Gastrocnemius medialis (tissue), 4 donors: ENCODE measurements at regions not wholly inside any gene's neighbourhood (a gene's known extent, or its start where the extent isn't known, plus 50 kb on each side); places are given as distances from the start of the nearest gene placed in this dataset.

Experiments
- ATAC-seq, 2 donors: fragments of 150-250 bp; one replicate each; pipeline ENCODE4 v1.9.1; 2016
- DNase-seq, 2 donors: peaks; one replicate each; pipeline ENCODE4 v3.0.0-alpha.2; 2019
- H3K27ac ChIP-seq, 4 donors: fragments of 200-600 bp; sonication (generic); 1 replicate in 1 of 4; 2 replicates in 3 of 4; pipeline ENCODE4 v1.5.1; 2016 to 2018; ENCODE audit warnings: mild to moderate bottlenecking in 2 of 4, moderate library complexity in 1 of 4
- H3K27me3 ChIP-seq, 3 donors: fragments of 200-600 bp; sonication (generic) in 2 of 3; 1 replicate in 1 of 3; 2 replicates in 2 of 3; pipeline versions ENCODE4 v1.5.1 to v1.6.0; 2016 to 2019; ENCODE audit warnings: mild to moderate bottlenecking in 1 of 3, moderate library complexity in 1 of 3
- H3K36me3 ChIP-seq, 2 donors: fragments of 200-600 bp; sonication (generic) in 1 of 2; one replicate each; pipeline ENCODE4 v1.5.1; 2017 to 2018
- H3K4me1 ChIP-seq, 2 donors: fragments of 200-600 bp; sonication (generic) in 1 of 2; one replicate each; pipeline ENCODE4 v1.5.1; 2016 to 2017; ENCODE audit warnings: mild to moderate bottlenecking in 2 of 2
- H3K4me3 ChIP-seq, 4 donors: fragments of 200-600 bp; sonication (generic) in 3 of 4; 1 replicate in 1 of 4; 2 replicates in 3 of 4; pipeline ENCODE4 v1.5.1; 2016 to 2019; ENCODE audit warnings: mild to moderate bottlenecking in 2 of 4
- H3K9me3 ChIP-seq, 3 donors: fragments of 200-600 bp; sonication (generic) in 2 of 3; 1 replicate in 1 of 3; 2 replicates in 2 of 3; pipeline ENCODE4 v1.5.1; 2016 to 2019
- POLR2A ChIP-seq, 2 donors: fragments of 450-650 bp; IDR thresholded peaks; one replicate each; pipeline ENCODE4 v1.6.1; 2017; ENCODE audit warnings: antibody characterized with exemption in 2 of 2, mild to moderate bottlenecking in 2 of 2, moderate library complexity in 2 of 2
- in situ Hi-C, 4 donors: fragments of 200-750 bp; cut with MboI; loops; one replicate each; pipeline versions ENCODE4 v1.15.0 to v1.8.0; 2017; ENCODE audit warnings: low sequenced_read_pairs in 4 of 4
- intact Hi-C: fragments of 100-400 bp; cut with DNase I; formaldehyde crosslinking; loops from one replicate; pipeline ENCODE4 v1.15.1; 2023; ENCODE audit warnings: low total_unique reads
- TF ChIP-seq, protein P1 (sequence below), 5 experiments: fragments of 450-650 bp in 3 of 5; fragments of 200-600 bp in 2 of 5; sonication (generic) in 2 of 5; IDR thresholded peaks in 4 of 5; conservative IDR thresholded peaks in 1 of 5; 1 replicate in 4 of 5; 2 replicates in 1 of 5; pipeline ENCODE4 v1.5.1; 2016 to 2019; ENCODE audit warnings: antibody characterized with exemption in 5 of 5, mild to moderate bottlenecking in 3 of 5, moderate library complexity in 3 of 5

DNA sequence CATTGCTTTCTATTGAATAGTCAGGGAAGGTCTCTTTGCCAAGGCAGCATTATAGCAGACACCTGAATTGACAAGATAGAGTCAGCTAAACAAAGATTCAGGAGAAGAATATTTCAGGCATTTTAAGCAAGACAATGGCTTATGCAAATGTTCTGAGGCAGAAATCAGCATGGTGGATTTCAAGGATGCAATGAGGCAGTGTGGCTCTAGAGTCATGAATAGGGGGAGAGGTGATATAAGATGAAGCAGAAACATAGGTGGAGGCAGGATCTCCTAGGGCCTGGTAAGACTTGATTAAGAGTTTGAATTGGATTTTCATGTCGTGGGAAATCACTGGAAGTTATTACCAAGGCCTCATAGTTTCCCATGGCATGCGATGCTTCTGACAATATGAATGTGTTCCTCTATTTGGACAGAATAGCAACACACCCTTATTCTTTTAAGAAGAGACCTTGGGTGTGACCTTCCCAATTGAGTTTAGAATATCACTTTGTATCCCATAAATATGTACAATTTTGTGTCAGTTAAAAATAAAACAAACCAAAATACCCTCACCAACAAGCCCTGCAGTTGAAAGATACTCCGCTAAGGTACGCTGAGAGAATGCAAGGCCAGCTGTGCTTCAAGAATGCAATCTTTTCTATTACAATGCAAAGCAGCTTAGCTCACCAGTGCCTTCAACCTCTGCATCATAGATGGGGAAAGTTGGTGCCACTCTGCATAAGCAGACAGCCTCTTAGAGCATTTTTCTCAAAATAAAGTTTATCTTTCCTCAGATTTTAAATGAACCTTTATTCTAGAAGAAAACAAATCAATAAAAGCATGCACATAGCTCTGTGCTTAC is 139.6 kb upstream of the SALL1 start:
- no peaks in the 10 kb centered on the region for H3K36me3 ChIP-seq
- H3K4me3 ChIP-seq: no peak overlapping the region
- no peaks in the 10 kb centered on the region for H3K9me3 ChIP-seq
- no peaks in the 10 kb centered on the region for H3K4me1 ChIP-seq
- H3K27me3 ChIP-seq: no peaks in the 10 kb centered on the region
- DNase-seq (no peak), ATAC-seq (no peak)
- TF ChIP-seq, protein P1, sequence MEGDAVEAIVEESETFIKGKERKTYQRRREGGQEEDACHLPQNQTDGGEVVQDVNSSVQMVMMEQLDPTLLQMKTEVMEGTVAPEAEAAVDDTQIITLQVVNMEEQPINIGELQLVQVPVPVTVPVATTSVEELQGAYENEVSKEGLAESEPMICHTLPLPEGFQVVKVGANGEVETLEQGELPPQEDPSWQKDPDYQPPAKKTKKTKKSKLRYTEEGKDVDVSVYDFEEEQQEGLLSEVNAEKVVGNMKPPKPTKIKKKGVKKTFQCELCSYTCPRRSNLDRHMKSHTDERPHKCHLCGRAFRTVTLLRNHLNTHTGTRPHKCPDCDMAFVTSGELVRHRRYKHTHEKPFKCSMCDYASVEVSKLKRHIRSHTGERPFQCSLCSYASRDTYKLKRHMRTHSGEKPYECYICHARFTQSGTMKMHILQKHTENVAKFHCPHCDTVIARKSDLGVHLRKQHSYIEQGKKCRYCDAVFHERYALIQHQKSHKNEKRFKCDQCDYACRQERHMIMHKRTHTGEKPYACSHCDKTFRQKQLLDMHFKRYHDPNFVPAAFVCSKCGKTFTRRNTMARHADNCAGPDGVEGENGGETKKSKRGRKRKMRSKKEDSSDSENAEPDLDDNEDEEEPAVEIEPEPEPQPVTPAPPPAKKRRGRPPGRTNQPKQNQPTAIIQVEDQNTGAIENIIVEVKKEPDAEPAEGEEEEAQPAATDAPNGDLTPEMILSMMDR (IDR thresholded peaks at IDR 0.05 in 4 of 5, conservative IDR thresholded peaks at IDR 0.05 in 1 of 5): no peak
- no peak for TF ChIP-seq POLR2A (IDR thresholded peaks at IDR 0.05)
- no peak overlapping the region for H3K27ac ChIP-seq
- in situ Hi-C loops (no loop called here), intact Hi-C loops (no loop called here)

GRCh38 chr16:51289336-51289735 is 138.3 kb upstream of the SALL1 start:
- no peak overlapping the region for H3K4me3 ChIP-seq
- TF ChIP-seq, protein P1 (IDR thresholded peaks at IDR 0.05 in 4 of 5, conservative IDR thresholded peaks at IDR 0.05 in 1 of 5): no peak
- no peak for TF ChIP-seq POLR2A (IDR thresholded peaks at IDR 0.05)
- H3K9me3 ChIP-seq: no peaks in the 10 kb centered on the region
- no peak overlapping the region for H3K27ac ChIP-seq
- no peaks in the 10 kb centered on the region for H3K27me3 ChIP-seq
- H3K4me1 ChIP-seq: no peaks in the 10 kb centered on the region
- no peak for DNase-seq
- intact Hi-C loops (no loop called here), in situ Hi-C loops (no loop called here)
- no peak for ATAC-seq
- H3K36me3 ChIP-seq: no peaks in the 10 kb centered on the region

DNA sequence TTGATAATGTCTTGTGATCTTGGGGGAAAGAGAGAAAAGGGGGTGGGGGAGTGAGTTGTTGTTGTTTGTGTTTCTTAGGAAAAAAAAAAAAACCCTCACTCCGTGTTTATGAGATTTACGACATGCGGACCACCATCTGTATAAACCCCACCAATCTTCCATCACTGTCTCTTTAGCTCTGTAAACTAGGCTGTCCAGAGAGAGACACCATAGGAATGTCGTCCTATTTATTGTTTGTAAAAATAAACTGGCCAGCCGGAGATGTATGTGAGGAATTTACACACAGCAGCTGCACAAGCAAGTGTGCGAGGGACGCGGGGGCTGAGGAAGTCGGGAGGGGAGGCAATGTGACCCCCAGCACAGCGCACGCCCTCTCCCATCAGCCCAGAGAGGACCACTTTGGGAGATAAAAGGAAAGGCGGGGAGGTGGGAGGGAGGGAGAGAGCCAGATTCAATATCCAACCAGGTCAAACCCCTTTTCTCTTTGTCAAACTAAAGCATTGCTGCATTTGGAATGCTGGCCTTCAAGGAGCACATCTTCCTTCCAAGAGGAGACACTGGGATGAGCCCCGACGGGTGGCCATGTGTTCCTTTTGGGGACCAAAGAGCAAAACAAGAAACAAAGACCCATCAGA is 136.2 kb upstream of the SALL1 start:
- intact Hi-C loops: no loop called here
- ATAC-seq (no peak), DNase-seq (no peak)
- Histone ChIP-seq H3K27ac (no peak overlapping the region), H3K36me3 (no peaks in the 10 kb centered on the region), H3K4me3 (no peak overlapping the region), H3K4me1 (no peaks in the 10 kb centered on the region), H3K9me3 (no peaks in the 10 kb centered on the region), H3K27me3 (no peaks in the 10 kb centered on the region)
- in situ Hi-C loops: no loop called here
- TF ChIP-seq, protein P1 (IDR thresholded peaks at IDR 0.05 in 4 of 5, conservative IDR thresholded peaks at IDR 0.05 in 1 of 5): no peak
- TF ChIP-seq POLR2A (IDR thresholded peaks at IDR 0.05): no peak

GRCh38 chr16:51286272-51286671 is 135.2 kb upstream of the SALL1 start:
- Histone ChIP-seq H3K36me3 (no peaks in the 10 kb centered on the region), H3K4me1 (no peaks in the 10 kb centered on the region), H3K27ac (no peak overlapping the region), H3K27me3 (no peaks in the 10 kb centered on the region), H3K9me3 (no peaks in the 10 kb centered on the region), H3K4me3 (no peak overlapping the region)
- in situ Hi-C loops (no loop called here), intact Hi-C loops (no loop called here)
- DNase-seq (no peak), ATAC-seq (no peak)
- TF ChIP-seq POLR2A (IDR thresholded peaks at IDR 0.05): no peak
- TF ChIP-seq, protein P1 (IDR thresholded peaks at IDR 0.05 in 4 of 5, conservative IDR thresholded peaks at IDR 0.05 in 1 of 5): no peak
